ENCODE measurements at regions not wholly inside any gene's neighbourhood (a gene's known extent, or its start where the extent isn't known, plus 50 kb on each side); places are given as distances from the start of the nearest gene placed in this dataset.

DNA sequence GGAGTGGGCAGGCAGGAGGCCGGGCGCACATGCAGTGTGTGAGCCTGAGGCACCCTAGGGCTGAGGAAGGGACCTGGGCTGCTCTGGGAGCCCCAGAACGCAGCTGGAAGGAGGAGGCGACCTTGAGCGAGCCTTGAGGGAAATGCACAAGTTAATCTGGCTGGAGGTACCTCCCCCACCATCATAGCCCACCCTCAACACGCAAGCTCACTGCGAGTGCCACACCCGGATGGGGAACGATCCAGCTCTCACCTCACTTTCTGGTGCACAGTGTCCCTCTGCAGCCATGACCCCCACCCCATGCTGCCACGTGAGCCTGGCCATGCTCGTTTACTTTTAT is 162.4 kb upstream of the PPP2R2D start:
- WGBS (ENCODE audit: low lambda C conversion rate), result 23% methylated on average over 4 of the region's 11 CpGs
- ChIA-PET POLR2A (no interaction called here), CTCF (ENCODE audit: low intra/inter-chr PET ratio, low total read pairs) (no interaction called here)
- H3K9me3 ChIP-seq (ENCODE audit: low read length), result no peaks in the 10 kb centered on the region
- no peak for DNase-seq (ENCODE audit: low spot score)
- TF ChIP-seq EED (CRISPR knock-in tag; IDR thresholded peaks at IDR 0.05) (no peak), HES4 (CRISPR knock-in tag; IDR thresholded peaks at IDR 0.05; ENCODE audit: borderline replicate concordance) (no peak), CHD2 (IDR thresholded peaks at IDR 0.05; ENCODE audit: low read depth, low read length) (no peak), KLF15 (CRISPR knock-in tag; IDR thresholded peaks at IDR 0.05; ENCODE audit: borderline replicate concordance) (no peak), YEATS4 (CRISPR knock-in tag; IDR thresholded peaks at IDR 0.05; ENCODE audit: borderline replicate concordance) (no peak)
- TF ChIP-seq, protein P1, sequence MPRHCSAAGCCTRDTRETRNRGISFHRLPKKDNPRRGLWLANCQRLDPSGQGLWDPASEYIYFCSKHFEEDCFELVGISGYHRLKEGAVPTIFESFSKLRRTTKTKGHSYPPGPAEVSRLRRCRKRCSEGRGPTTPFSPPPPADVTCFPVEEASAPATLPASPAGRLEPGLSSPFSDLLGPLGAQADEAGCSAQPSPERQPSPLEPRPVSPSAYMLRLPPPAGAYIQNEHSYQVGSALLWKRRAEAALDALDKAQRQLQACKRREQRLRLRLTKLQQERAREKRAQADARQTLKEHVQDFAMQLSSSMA (CRISPR knock-in tag; IDR thresholded peaks at IDR 0.05), result no peak
- TF ChIP-seq, protein P2, sequence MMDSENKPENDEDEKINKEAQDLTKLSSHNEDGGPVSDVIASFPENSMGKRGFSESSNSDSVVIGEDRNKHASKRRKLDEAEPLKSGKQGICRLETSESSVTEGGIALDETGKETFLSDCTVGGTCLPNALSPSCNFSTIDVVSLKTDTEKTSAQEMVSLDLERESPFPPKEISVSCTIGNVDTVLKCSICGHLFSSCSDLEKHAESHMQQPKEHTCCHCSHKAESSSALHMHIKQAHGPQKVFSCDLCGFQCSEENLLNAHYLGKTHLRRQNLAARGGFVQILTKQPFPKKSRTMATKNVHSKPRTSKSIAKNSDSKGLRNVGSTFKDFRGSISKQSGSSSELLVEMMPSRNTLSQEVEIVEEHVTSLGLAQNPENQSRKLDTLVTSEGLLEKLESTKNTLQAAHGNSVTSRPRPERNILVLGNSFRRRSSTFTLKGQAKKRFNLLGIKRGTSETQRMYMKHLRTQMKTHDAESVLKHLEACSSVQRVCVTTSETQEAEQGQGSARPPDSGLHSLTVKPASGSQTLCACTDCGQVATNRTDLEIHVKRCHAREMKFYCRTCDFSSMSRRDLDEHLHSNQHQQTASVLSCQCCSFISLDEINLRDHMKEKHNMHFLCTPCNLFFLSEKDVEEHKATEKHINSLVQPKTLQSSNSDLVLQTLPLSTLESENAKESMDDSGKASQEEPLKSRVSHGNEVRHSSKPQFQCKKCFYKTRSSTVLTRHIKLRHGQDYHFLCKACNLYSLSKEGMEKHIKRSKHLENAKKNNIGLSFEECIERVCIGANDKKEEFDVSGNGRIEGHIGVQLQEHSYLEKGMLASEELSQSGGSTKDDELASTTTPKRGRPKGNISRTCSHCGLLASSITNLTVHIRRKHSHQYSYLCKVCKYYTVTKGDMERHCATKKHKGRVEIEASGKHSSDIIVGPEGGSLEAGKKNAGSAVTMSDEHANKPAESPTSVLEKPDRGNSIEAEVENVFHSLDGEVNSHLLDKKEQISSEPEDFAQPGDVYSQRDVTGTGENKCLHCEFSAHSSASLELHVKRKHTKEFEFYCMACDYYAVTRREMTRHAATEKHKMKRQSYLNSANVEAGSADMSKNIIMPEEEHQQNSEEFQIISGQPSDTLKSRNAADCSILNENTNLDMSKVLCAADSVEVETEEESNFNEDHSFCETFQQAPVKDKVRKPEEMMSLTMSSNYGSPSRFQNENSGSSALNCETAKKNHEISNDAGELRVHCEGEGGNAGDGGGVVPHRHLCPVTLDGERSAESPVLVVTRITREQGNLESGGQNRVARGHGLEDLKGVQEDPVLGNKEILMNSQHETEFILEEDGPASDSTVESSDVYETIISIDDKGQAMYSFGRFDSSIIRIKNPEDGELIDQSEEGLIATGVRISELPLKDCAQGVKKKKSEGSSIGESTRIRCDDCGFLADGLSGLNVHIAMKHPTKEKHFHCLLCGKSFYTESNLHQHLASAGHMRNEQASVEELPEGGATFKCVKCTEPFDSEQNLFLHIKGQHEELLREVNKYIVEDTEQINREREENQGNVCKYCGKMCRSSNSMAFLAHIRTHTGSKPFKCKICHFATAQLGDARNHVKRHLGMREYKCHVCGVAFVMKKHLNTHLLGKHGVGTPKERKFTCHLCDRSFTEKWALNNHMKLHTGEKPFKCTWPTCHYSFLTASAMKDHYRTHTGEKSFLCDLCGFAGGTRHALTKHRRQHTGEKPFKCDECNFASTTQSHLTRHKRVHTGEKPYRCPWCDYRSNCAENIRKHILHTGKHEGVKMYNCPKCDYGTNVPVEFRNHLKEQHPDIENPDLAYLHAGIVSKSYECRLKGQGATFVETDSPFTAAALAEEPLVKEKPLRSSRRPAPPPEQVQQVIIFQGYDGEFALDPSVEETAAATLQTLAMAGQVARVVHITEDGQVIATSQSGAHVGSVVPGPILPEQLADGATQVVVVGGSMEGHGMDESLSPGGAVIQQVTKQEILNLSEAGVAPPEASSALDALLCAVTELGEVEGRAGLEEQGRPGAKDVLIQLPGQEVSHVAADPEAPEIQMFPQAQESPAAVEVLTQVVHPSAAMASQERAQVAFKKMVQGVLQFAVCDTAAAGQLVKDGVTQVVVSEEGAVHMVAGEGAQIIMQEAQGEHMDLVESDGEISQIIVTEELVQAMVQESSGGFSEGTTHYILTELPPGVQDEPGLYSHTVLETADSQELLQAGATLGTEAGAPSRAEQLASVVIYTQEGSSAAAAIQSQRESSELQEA (CRISPR knock-in tag; IDR thresholded peaks at IDR 0.05; ENCODE audit: not compliant biosample characterization), result no peak
- TF ChIP-seq, protein P3, sequence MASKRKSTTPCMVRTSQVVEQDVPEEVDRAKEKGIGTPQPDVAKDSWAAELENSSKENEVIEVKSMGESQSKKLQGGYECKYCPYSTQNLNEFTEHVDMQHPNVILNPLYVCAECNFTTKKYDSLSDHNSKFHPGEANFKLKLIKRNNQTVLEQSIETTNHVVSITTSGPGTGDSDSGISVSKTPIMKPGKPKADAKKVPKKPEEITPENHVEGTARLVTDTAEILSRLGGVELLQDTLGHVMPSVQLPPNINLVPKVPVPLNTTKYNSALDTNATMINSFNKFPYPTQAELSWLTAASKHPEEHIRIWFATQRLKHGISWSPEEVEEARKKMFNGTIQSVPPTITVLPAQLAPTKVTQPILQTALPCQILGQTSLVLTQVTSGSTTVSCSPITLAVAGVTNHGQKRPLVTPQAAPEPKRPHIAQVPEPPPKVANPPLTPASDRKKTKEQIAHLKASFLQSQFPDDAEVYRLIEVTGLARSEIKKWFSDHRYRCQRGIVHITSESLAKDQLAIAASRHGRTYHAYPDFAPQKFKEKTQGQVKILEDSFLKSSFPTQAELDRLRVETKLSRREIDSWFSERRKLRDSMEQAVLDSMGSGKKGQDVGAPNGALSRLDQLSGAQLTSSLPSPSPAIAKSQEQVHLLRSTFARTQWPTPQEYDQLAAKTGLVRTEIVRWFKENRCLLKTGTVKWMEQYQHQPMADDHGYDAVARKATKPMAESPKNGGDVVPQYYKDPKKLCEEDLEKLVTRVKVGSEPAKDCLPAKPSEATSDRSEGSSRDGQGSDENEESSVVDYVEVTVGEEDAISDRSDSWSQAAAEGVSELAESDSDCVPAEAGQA (IDR thresholded peaks at IDR 0.05; ENCODE audit: low read depth), result no peak
- TF ChIP-seq, protein P3 (CRISPR knock-in tag; IDR thresholded peaks at IDR 0.05; ENCODE audit: borderline replicate concordance), result no peak
- no peak overlapping the region for H2AFZ ChIP-seq (ENCODE audit: low read length)
- H3K4me3 ChIP-seq (replicated peaks in 1 of 3; ENCODE audit: insufficient read depth in 1 of 3, low read depth in 2 of 3, low read length in 3 of 3), result no peak overlapping the region
- no peaks in the 10 kb centered on the region for H4K20me1 ChIP-seq (ENCODE audit: insufficient read depth, low read length)
- H3K36me3 ChIP-seq (replicated peaks in 1 of 2; ENCODE audit: control insufficient read depth in 1 of 2, insufficient read depth in 2 of 2, low read length in 2 of 2), result no peaks in the 10 kb centered on the region
- no peak for ATAC-seq
- H3K27ac ChIP-seq (ENCODE audit: extremely low read length, insufficient read depth, low read length), result no peak overlapping the region
- no TSS peak for BruUV-seq (replicated peaks)
- in situ Hi-C loops (cut with HindIII; ENCODE audit: extremely low pct_ligation_motif_present, low pct_unique_long_range_greater_than_20kb), result no loop called here
- H3K4me1 ChIP-seq (ENCODE audit: insufficient read depth, low read length), result no peaks in the 10 kb centered on the region
- intact Hi-C loops (cut with micrococcal nuclease; ENCODE audit: unreplicated experiment), result no loop called here
- H3K4me2 ChIP-seq (ENCODE audit: low read depth, low read length), result no peak overlapping the region
- H3K27me3 ChIP-seq (ENCODE audit: control insufficient read depth in 1 of 2, insufficient read depth in 2 of 2, low read length in 2 of 2), result peaks cover 2% of the 10 kb centered on the region in 2 experiments; a peak in 1 of 5 replicates
- no peak overlapping the region for H3K9ac ChIP-seq (ENCODE audit: insufficient read depth, low read depth, low read length)
- FAIRE-seq, result no peak
- no peaks in the 10 kb centered on the region for H3K79me2 ChIP-seq (ENCODE audit: insufficient read depth, low read length)
